ENCODE measurements at regions not wholly inside any gene's neighbourhood (a gene's known extent, or its start where the extent isn't known, plus 50 kb on each side); places are given as distances from the start of the nearest gene placed in this dataset.

GRCh38 chr4:81353861-81354260 is 117.8 kb downstream of the RASGEF1B start:
- no peaks in the 10 kb centered on the region for H4K20me1 ChIP-seq (ENCODE audit: insufficient read depth, low read length)

GRCh38 chr4:81352446-81352835 is 119.3 kb downstream of the RASGEF1B start:
- Histone ChIP-seq H3K27ac (ENCODE audit: low read depth, low read length) (no peak overlapping the region), H3K27me3 (ENCODE audit: insufficient read depth, low read length) (no peaks in the 10 kb centered on the region), H3K9me3 (ENCODE audit: low read depth, low read length) (no peaks in the 10 kb centered on the region), H4K20me1 (ENCODE audit: insufficient read depth, low read length) (no peaks in the 10 kb centered on the region), H3K4me1 (ENCODE audit: insufficient read depth, low read length) (no peaks in the 10 kb centered on the region), H2AFZ (ENCODE audit: low read length) (no peak overlapping the region), H3K4me2 (ENCODE audit: insufficient read depth, low read length) (no peak overlapping the region), H3K4me3 (ENCODE audit: insufficient read depth, low read length) (no peak overlapping the region), H3K79me2 (ENCODE audit: insufficient read depth, low read length) (no peaks in the 10 kb centered on the region), H3K36me3 (ENCODE audit: insufficient read depth, low read length) (no peaks in the 10 kb centered on the region)
- no peak for DNase-seq (ENCODE audit: insufficient read length, low spot score, missing footprints)
- TF ChIP-seq, protein P1, sequence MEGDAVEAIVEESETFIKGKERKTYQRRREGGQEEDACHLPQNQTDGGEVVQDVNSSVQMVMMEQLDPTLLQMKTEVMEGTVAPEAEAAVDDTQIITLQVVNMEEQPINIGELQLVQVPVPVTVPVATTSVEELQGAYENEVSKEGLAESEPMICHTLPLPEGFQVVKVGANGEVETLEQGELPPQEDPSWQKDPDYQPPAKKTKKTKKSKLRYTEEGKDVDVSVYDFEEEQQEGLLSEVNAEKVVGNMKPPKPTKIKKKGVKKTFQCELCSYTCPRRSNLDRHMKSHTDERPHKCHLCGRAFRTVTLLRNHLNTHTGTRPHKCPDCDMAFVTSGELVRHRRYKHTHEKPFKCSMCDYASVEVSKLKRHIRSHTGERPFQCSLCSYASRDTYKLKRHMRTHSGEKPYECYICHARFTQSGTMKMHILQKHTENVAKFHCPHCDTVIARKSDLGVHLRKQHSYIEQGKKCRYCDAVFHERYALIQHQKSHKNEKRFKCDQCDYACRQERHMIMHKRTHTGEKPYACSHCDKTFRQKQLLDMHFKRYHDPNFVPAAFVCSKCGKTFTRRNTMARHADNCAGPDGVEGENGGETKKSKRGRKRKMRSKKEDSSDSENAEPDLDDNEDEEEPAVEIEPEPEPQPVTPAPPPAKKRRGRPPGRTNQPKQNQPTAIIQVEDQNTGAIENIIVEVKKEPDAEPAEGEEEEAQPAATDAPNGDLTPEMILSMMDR (IDR thresholded peaks at IDR 0.05; ENCODE audit: extremely low read depth, low read depth, low read length), result no peak

More at GRCh38 chr4:81353861-81354260, 117.8 kb downstream of the RASGEF1B start:
- no peaks in the 10 kb centered on the region for H3K27me3 ChIP-seq (ENCODE audit: insufficient read depth, low read length)
- DNase-seq (ENCODE audit: insufficient read length, low spot score, missing footprints), result no peak
- H3K36me3 ChIP-seq (ENCODE audit: insufficient read depth, low read length), result no peaks in the 10 kb centered on the region
- no peak overlapping the region for H3K27ac ChIP-seq (ENCODE audit: low read depth, low read length)
- H3K79me2 ChIP-seq (ENCODE audit: insufficient read depth, low read length), result no peaks in the 10 kb centered on the region
- no peaks in the 10 kb centered on the region for H3K4me1 ChIP-seq (ENCODE audit: insufficient read depth, low read length)
- H3K4me2 ChIP-seq (ENCODE audit: insufficient read depth, low read length), result no peak overlapping the region
- TF ChIP-seq, protein P1 (IDR thresholded peaks at IDR 0.05; ENCODE audit: extremely low read depth, low read depth, low read length), result no peak
- H2AFZ ChIP-seq (ENCODE audit: low read length), result no peak overlapping the region
- no peak overlapping the region for H3K4me3 ChIP-seq (ENCODE audit: insufficient read depth, low read length)
- H3K9me3 ChIP-seq (ENCODE audit: low read depth, low read length), result no peaks in the 10 kb centered on the region

DNA sequence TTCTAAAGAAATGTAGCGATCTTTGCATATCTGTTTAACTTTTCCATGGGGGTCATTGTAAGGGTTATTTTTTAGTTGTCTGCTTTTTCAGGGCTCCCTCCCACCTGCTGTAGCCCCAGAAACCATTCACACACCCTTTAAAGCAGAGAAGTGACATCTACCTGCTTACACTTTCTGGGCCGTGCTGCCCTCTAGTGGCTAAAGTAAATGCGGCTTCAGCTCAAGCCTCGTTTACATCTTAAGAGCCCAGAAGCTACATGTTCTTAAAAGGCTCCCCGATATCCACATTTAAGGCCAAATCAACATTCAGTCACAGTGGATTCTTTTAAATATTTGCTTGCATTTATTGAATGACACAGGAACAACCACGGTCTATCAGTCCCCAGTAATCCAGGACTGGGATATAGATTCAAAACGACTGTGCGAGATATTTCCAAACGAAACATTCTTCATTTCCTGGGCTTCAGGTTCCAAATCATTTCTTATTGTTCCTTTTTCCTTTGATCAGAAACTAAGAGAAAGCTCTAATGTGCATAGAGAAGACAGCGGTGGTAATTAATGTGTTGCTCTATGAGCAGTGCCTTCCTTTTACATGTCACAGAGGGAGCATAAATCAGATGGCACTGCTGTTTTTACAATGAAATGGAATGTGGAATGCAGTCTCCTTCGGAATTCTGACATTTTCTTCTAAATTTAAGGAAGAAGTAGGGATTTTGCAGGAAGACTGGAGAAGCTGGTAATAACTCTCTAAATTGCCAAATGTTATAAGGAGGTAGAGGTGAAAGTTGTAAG is 119.9 kb downstream of the RASGEF1B start:
- H3K27me3 ChIP-seq (ENCODE audit: insufficient read depth, low read length), result no peaks in the 10 kb centered on the region
- no peak overlapping the region for H3K27ac ChIP-seq (ENCODE audit: low read depth, low read length)
- H2AFZ ChIP-seq (ENCODE audit: low read length), result no peak overlapping the region
- no peaks in the 10 kb centered on the region for H3K36me3 ChIP-seq (ENCODE audit: insufficient read depth, low read length)
- no peaks in the 10 kb centered on the region for H3K9me3 ChIP-seq (ENCODE audit: low read depth, low read length)
- DNase-seq (ENCODE audit: insufficient read length, low spot score, missing footprints), result no peak
- H3K79me2 ChIP-seq (ENCODE audit: insufficient read depth, low read length), result no peaks in the 10 kb centered on the region
- no peak overlapping the region for H3K4me2 ChIP-seq (ENCODE audit: insufficient read depth, low read length)
- H3K4me3 ChIP-seq (ENCODE audit: insufficient read depth, low read length), result no peak overlapping the region
- no peaks in the 10 kb centered on the region for H3K4me1 ChIP-seq (ENCODE audit: insufficient read depth, low read length)
- H4K20me1 ChIP-seq (ENCODE audit: insufficient read depth, low read length), result no peaks in the 10 kb centered on the region
- TF ChIP-seq, protein P1 (IDR thresholded peaks at IDR 0.05; ENCODE audit: extremely low read depth, low read depth, low read length), result peak; percentile 95

GRCh38 chr4:81350040-81350439 is 121.7 kb downstream of the RASGEF1B start:
- H3K36me3 ChIP-seq (ENCODE audit: insufficient read depth, low read length), result no peaks in the 10 kb centered on the region
- DNase-seq (ENCODE audit: insufficient read length, low spot score, missing footprints), result no peak
- TF ChIP-seq, protein P1 (IDR thresholded peaks at IDR 0.05; ENCODE audit: extremely low read depth, low read depth, low read length), result no peak

More at GRCh38 chr4:81350040-81350439, 121.7 kb downstream of the RASGEF1B start:
- Histone ChIP-seq H3K27ac (ENCODE audit: low read depth, low read length) (no peak overlapping the region), H3K4me1 (ENCODE audit: insufficient read depth, low read length) (no peaks in the 10 kb centered on the region), H3K9me3 (ENCODE audit: low read depth, low read length) (no peaks in the 10 kb centered on the region), H3K27me3 (ENCODE audit: insufficient read depth, low read length) (no peaks in the 10 kb centered on the region), H3K4me3 (ENCODE audit: insufficient read depth, low read length) (no peak overlapping the region), H3K4me2 (ENCODE audit: insufficient read depth, low read length) (no peak overlapping the region), H2AFZ (ENCODE audit: low read length) (no peak overlapping the region), H4K20me1 (ENCODE audit: insufficient read depth, low read length) (no peaks in the 10 kb centered on the region), H3K79me2 (ENCODE audit: insufficient read depth, low read length) (no peaks in the 10 kb centered on the region)
